H9 (cell line): ENCODE measurements at regions not wholly inside any gene's neighbourhood (a gene's known extent, or its start where the extent isn't known, plus 50 kb on each side); places are given as distances from the start of the nearest gene placed in this dataset.

Experiments used
- DNase-seq: peaks from one replicate; pipeline ENCODE4 v3.0.0-alpha.2; 2017
- H2AFZ ChIP-seq: one replicate; pipeline ENCODE4 v1.6.1; 2013; ENCODE audit warnings: mild to moderate bottlenecking, low read length, control low read depth, moderate library complexity
- H2AK5ac ChIP-seq: 2 replicates; pipeline ENCODE4 v1.6.1; 2013; ENCODE audit warnings: low read length, control low read depth, mixed read lengths; ENCODE audit not compliant: insufficient read length
- H2BK120ac ChIP-seq: one replicate; pipeline ENCODE4 v1.6.1; 2013; ENCODE audit warnings: low read depth, mild to moderate bottlenecking, low read length, control low read depth, inconsistent platforms; ENCODE audit not compliant: poor library complexity, severe bottlenecking
- H2BK12ac ChIP-seq: 2 replicates; pipeline ENCODE4 v1.6.1; 2013; ENCODE audit warnings: low read length, control low read depth, mixed read lengths, low read depth; ENCODE audit not compliant: insufficient read length
- H2BK15ac ChIP-seq: 2 replicates; pipeline ENCODE4 v1.6.1; 2013; ENCODE audit warnings: low read depth, low read length, control low read depth
- H2BK20ac ChIP-seq: one replicate; pipeline ENCODE4 v1.6.1; 2013; ENCODE audit warnings: low read depth, mild to moderate bottlenecking, low read length, control low read depth, inconsistent platforms; ENCODE audit not compliant: poor library complexity, severe bottlenecking
- H2BK5ac ChIP-seq: 2 replicates; pipeline ENCODE4 v1.6.1; 2013; ENCODE audit warnings: low read length, control low read depth, mixed read lengths; ENCODE audit not compliant: insufficient read length
- H3K14ac ChIP-seq: 2 replicates; pipeline ENCODE4 v1.6.1; 2013; ENCODE audit warnings: low read length, control low read depth; ENCODE audit not compliant: insufficient read depth
- H3K18ac ChIP-seq: 2 replicates; pipeline ENCODE4 v1.6.1; 2013; ENCODE audit warnings: low read depth, mild to moderate bottlenecking, mixed read lengths, low read length, control low read depth; ENCODE audit not compliant: insufficient read length
- H3K23ac ChIP-seq: 2 replicates; pipeline ENCODE4 v1.6.1; 2013; ENCODE audit warnings: low read length, control low read depth, mixed read lengths, low read depth; ENCODE audit not compliant: insufficient read length
- H3K23me2 ChIP-seq: 2 replicates; pipeline ENCODE4 v1.6.1; 2013; ENCODE audit warnings: low read depth, mild to moderate bottlenecking, mixed read lengths, low read length, control low read depth; ENCODE audit not compliant: insufficient read length, poor library complexity, severe bottlenecking
- H3K27ac ChIP-seq: 2 replicates; pipeline ENCODE4 v1.5.1; 2013; ENCODE audit warnings: low read length, control low read depth, mixed read lengths, low read depth; ENCODE audit not compliant: insufficient read length
- H3K27me3 ChIP-seq: 2 replicates; pipeline ENCODE4 v1.6.1; 2013; ENCODE audit warnings: low read length, control low read depth, inconsistent platforms; ENCODE audit not compliant: insufficient read depth
- H3K4ac ChIP-seq: 2 replicates; pipeline ENCODE4 v1.6.1; 2013; ENCODE audit warnings: low read depth, mild to moderate bottlenecking, control low read depth, inconsistent platforms, low read length, moderate library complexity
- H3K4me1 ChIP-seq: 2 replicates; pipeline ENCODE4 v1.6.1; 2013; ENCODE audit warnings: low read length, control low read depth, inconsistent platforms; ENCODE audit not compliant: insufficient read depth
- H3K4me2 ChIP-seq: 2 replicates; pipeline ENCODE4 v1.6.1; 2013; ENCODE audit warnings: low read length, control low read depth, mixed read lengths; ENCODE audit not compliant: insufficient read length, insufficient read depth
- H3K56ac ChIP-seq: 2 replicates; pipeline ENCODE4 v1.6.1; 2013; ENCODE audit warnings: low read depth, mild to moderate bottlenecking, mixed read lengths, low read length, control low read depth; ENCODE audit not compliant: insufficient read length
- H3K79me1 ChIP-seq: 2 replicates; pipeline ENCODE4 v1.6.1; 2013; ENCODE audit warnings: low read depth, mild to moderate bottlenecking, moderate library complexity, low read length, control low read depth, inconsistent platforms; ENCODE audit not compliant: insufficient read depth, poor library complexity, severe bottlenecking
- H3K79me2 ChIP-seq: 2 replicates; pipeline ENCODE4 v1.6.1; 2013; ENCODE audit warnings: low read length, control low read depth, inconsistent platforms; ENCODE audit not compliant: insufficient read depth
- H3K9ac ChIP-seq: 2 replicates; pipeline ENCODE4 v1.6.1; 2013; ENCODE audit warnings: low read length, control low read depth, mixed read lengths; ENCODE audit not compliant: insufficient read length; ENCODE audit errors: extremely low read depth
- H3K9me3 ChIP-seq: one replicate; pipeline ENCODE4 v1.6.1; 2013; ENCODE audit warnings: low read depth, low read length, inconsistent platforms; ENCODE audit not compliant: control insufficient read depth
- H3T11ph ChIP-seq: one replicate; pipeline ENCODE4 v1.6.1; 2013; ENCODE audit warnings: mild to moderate bottlenecking, low read length, control low read depth, inconsistent platforms
- H4K20me1 ChIP-seq: one replicate; pipeline ENCODE4 v1.6.1; 2013; ENCODE audit not compliant: control insufficient read depth, insufficient read length, insufficient read depth
- H4K5ac ChIP-seq: 2 replicates; pipeline ENCODE4 v1.6.1; 2013; ENCODE audit warnings: low read depth, mild to moderate bottlenecking, mixed read lengths, low read length, control low read depth; ENCODE audit not compliant: insufficient read length
- H4K8ac ChIP-seq: replicated peaks from 2 replicates; pipeline ENCODE4 v1.6.1; 2013; ENCODE audit warnings: low read length, control low read depth, mixed read lengths, low read depth; ENCODE audit not compliant: insufficient read length
- H4K91ac ChIP-seq: 2 replicates; pipeline ENCODE4 v1.6.1; 2013; ENCODE audit warnings: low read depth, mild to moderate bottlenecking, moderate library complexity, mixed read lengths, low read length, control low read depth; ENCODE audit not compliant: insufficient read length
- H3K27ac Mint-ChIP-seq, 3 experiments: 2 replicates in 2 of 3; 3 replicates in 1 of 3; pipeline ENCODE4 v1.8.0; 2020 to 2021; ENCODE audit warnings: mixed read lengths in 3 of 3, mild to moderate bottlenecking in 1 of 3, moderate library complexity in 1 of 3
- H3K27me3 Mint-ChIP-seq: 2 replicates; pipeline ENCODE4 v1.8.0; 2021; ENCODE audit warnings: low read depth, mild to moderate bottlenecking, moderate library complexity, mixed read lengths
- H3K36me3 Mint-ChIP-seq, 3 experiments: 2 replicates in 2 of 3; 3 replicates in 1 of 3; pipeline ENCODE4 v1.8.0; 2020 to 2021; ENCODE audit warnings: low read depth in 3 of 3, mixed read lengths in 3 of 3; ENCODE audit not compliant: insufficient read depth in 1 of 3
- H3K4me1 Mint-ChIP-seq, 2 experiments: 2 replicates each; pipeline ENCODE4 v1.8.0; 2020; ENCODE audit warnings: mixed read lengths in 2 of 2
- H3K4me3 Mint-ChIP-seq, 2 experiments: 2 replicates in 1 of 2; 3 replicates in 1 of 2; pipeline ENCODE4 v1.8.0; 2020 to 2021; ENCODE audit warnings: mild to moderate bottlenecking in 2 of 2, mixed read lengths in 2 of 2, moderate library complexity in 1 of 2
- H3K9me3 Mint-ChIP-seq, 2 experiments: 2 replicates in 1 of 2; 3 replicates in 1 of 2; pipeline ENCODE4 v1.8.0; 2020; ENCODE audit warnings: mild to moderate bottlenecking in 2 of 2, mixed read lengths in 2 of 2, moderate library complexity in 1 of 2
- TF ChIP-seq, protein P1 (sequence below): fragments of 200-600 bp; sonication (generic); conservative IDR thresholded peaks from 3 replicates; pipeline ENCODE4 v1.8.0; 2021; ENCODE audit warnings: antibody characterized with exemption, mild to moderate bottlenecking

DNA sequence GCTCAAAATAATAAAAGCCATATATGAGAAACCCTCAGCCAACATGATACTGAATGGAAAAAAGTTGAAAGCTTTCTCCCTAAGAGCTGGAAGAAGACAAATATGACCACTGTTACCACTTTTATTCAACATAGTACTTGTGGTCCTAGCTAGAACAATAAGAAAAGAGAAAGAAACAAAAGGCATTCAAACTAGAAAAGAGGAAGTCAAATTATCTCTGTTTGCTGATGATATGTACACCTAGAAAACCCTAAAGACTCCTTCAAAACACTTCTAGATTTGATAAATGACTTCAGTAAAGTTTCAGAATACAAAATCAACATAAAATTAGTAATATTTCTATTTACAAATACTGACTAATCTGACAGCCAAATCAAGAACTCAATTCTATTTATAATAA, 328.8 kb upstream of the GCFC2 start:
- no peak overlapping the region for H2AFZ ChIP-seq
- Mint-ChIP-seq H3K4me1 (peaks cover 3 to 4% of the 10 kb centered on the region in 2 experiments; a peak in 2 of 4 replicates), H3K4me3 (no peak overlapping the region), H3K36me3 (no peaks in the 10 kb centered on the region), H3K27ac (no peak overlapping the region), H3K9me3 (no peaks in the 10 kb centered on the region), H3K27me3 (no peaks in the 10 kb centered on the region)
- no peak overlapping the region for H4K91ac ChIP-seq
- H4K20me1 ChIP-seq = no peaks in the 10 kb centered on the region
- no peak overlapping the region for H3T11ph ChIP-seq
- H4K5ac ChIP-seq = no peak overlapping the region
- TF ChIP-seq, protein P1, sequence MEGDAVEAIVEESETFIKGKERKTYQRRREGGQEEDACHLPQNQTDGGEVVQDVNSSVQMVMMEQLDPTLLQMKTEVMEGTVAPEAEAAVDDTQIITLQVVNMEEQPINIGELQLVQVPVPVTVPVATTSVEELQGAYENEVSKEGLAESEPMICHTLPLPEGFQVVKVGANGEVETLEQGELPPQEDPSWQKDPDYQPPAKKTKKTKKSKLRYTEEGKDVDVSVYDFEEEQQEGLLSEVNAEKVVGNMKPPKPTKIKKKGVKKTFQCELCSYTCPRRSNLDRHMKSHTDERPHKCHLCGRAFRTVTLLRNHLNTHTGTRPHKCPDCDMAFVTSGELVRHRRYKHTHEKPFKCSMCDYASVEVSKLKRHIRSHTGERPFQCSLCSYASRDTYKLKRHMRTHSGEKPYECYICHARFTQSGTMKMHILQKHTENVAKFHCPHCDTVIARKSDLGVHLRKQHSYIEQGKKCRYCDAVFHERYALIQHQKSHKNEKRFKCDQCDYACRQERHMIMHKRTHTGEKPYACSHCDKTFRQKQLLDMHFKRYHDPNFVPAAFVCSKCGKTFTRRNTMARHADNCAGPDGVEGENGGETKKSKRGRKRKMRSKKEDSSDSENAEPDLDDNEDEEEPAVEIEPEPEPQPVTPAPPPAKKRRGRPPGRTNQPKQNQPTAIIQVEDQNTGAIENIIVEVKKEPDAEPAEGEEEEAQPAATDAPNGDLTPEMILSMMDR = no peak
- H2BK12ac ChIP-seq = no peak overlapping the region
- H3K4ac ChIP-seq = no peak overlapping the region
- H3K23ac ChIP-seq = no peak overlapping the region
- no peak overlapping the region for H2BK20ac ChIP-seq
- no peak overlapping the region for H2BK5ac ChIP-seq
- DNase-seq = no peak
- no peak overlapping the region for H2AK5ac ChIP-seq
- no peak overlapping the region for H3K4me2 ChIP-seq
- no peak overlapping the region for H3K18ac ChIP-seq
- H3K9me3 ChIP-seq = no peaks in the 10 kb centered on the region
- no peaks in the 10 kb centered on the region for H3K4me1 ChIP-seq
- H4K8ac ChIP-seq = no peak overlapping the region
- no peak overlapping the region for H2BK15ac ChIP-seq
- H3K27ac ChIP-seq = no peak overlapping the region
- no peaks in the 10 kb centered on the region for H3K23me2 ChIP-seq
- no peak overlapping the region for H3K14ac ChIP-seq
- no peaks in the 10 kb centered on the region for H3K79me2 ChIP-seq
- no peaks in the 10 kb centered on the region for H3K79me1 ChIP-seq
- H3K27me3 ChIP-seq = no peaks in the 10 kb centered on the region
- H2BK120ac ChIP-seq = no peak overlapping the region
- H3K9ac ChIP-seq = no peak overlapping the region
- no peak overlapping the region for H3K56ac ChIP-seq
